ENCODE measurements at regions not wholly inside any gene's neighbourhood (a gene's known extent, or its start where the extent isn't known, plus 50 kb on each side); places are given as distances from the start of the nearest gene placed in this dataset.

DNA sequence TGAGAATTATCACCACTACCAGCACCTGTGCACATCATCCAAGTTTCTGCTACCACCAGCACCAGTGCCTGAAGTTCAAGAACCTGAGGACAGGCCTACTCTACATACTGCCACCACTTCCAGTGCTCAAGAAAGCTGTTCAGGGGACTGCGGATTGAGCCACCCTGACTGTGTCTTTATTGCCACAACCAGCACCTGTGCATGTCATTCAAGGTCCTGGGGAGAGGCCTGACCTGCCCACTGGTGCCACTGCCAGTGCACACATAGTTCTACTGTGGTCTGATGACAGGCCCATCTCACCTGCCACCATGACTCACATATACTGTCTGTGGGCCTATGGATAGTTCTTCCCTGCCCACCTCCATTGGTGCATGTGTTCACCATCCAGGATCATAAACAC, 559.4 kb downstream of the COL12A1 start:
- no peak for DNase-seq (ENCODE audit: extremely low read depth in 1 of 4, low spot score in 3 of 4)
- in situ Hi-C loops (cut with MboI), result no loop called here
- H3K9ac ChIP-seq (ENCODE audit: insufficient read depth in 1 of 2, low read depth in 2 of 2, low read length in 2 of 2), result no peak overlapping the region
- ATAC-seq, result no peak
- H3K27me3 ChIP-seq (ENCODE audit: control insufficient read depth in 2 of 2, insufficient read depth in 2 of 2, low read length in 2 of 2), result no peaks in the 10 kb centered on the region
- ChIA-PET POLR2A (no interaction called here), CTCF (ENCODE audit: low intra/inter-chr PET ratio) (no interaction called here)
- H2AFZ ChIP-seq (ENCODE audit: low read depth, low read length), result no peak overlapping the region
- no TSS peak for BruUV-seq (replicated peaks)
- H3K36me3 ChIP-seq (ENCODE audit: control insufficient read depth, insufficient read depth, low read length), result no peaks in the 10 kb centered on the region
- no peaks in the 10 kb centered on the region for H3K9me1 ChIP-seq (ENCODE audit: control insufficient read depth, insufficient read depth, low read length)
- H3K9me3 ChIP-seq (replicated peaks; ENCODE audit: control insufficient read depth, insufficient read depth, low read depth, low read length), result no peaks in the 10 kb centered on the region
- no peak overlapping the region for H3K4me3 ChIP-seq
- no peaks in the 10 kb centered on the region for H3K79me2 ChIP-seq (ENCODE audit: control insufficient read depth, insufficient read depth, low read length)
- H4K20me1 ChIP-seq (replicated peaks; ENCODE audit: control insufficient read depth, insufficient read depth, low read length), result no peaks in the 10 kb centered on the region
- no peak overlapping the region for H3K4me2 ChIP-seq (ENCODE audit: insufficient read depth, low read length)
- WGBS (ENCODE audit: insufficient coverage, low coverage, missing lambda C conversion rate), result 0% methylated on average over 1 of the region's 1 CpG
- intact Hi-C loops (cut with micrococcal nuclease), result no loop called here
- no peaks in the 10 kb centered on the region for H3K4me1 ChIP-seq (replicated peaks in 1 of 2; ENCODE audit: control insufficient read depth in 2 of 2, insufficient read depth in 2 of 2, low read length in 2 of 2)
- no peak overlapping the region for H3K27ac ChIP-seq (ENCODE audit: extremely low read depth, low read depth, low read length)
- no peak for FAIRE-seq
- TF ChIP-seq SIN3B (IDR thresholded peaks at IDR 0.05; ENCODE audit: low read depth) (no peak), CCAR2 (IDR thresholded peaks at IDR 0.05; ENCODE audit: low read depth, low read length) (no peak), ZBTB17 (CRISPR knock-in tag; IDR thresholded peaks at IDR 0.05) (no peak), SMARCA4 (IDR thresholded peaks at IDR 0.05) (no peak), MAZ (CRISPR knock-in tag; conservative IDR thresholded peaks at IDR 0.05 in 1 of 2, IDR thresholded peaks at IDR 0.05 in 1 of 2) (no peak), CBX5 (IDR thresholded peaks at IDR 0.05; ENCODE audit: borderline replicate concordance, low read depth) (no peak), ZBTB8A (IDR thresholded peaks at IDR 0.05; ENCODE audit: partially characterized antibody) (no peak), BACH1 (tag; IDR thresholded peaks at IDR 0.05) (no peak), TEAD1 (CRISPR knock-in tag; IDR thresholded peaks at IDR 0.05) (no peak), BMI1 (IDR thresholded peaks at IDR 0.05; ENCODE audit: low read length) (no peak), ZNF263 (CRISPR knock-in tag; IDR thresholded peaks at IDR 0.05; ENCODE audit: borderline replicate concordance) (no peak), ZMIZ1 (IDR thresholded peaks at IDR 0.05; ENCODE audit: low read depth in 2 of 2, low read length in 2 of 2) (no peak), ATF1 (CRISPR knock-in tag; IDR thresholded peaks at IDR 0.05) (no peak), ATF1 (tag; IDR thresholded peaks at IDR 0.05) (no peak), RBM17 (IDR thresholded peaks at IDR 0.05; ENCODE audit: borderline replicate concordance, low read depth, low read length) (no peak), RFX7 (CRISPR knock-in tag; IDR thresholded peaks at IDR 0.05) (no peak), NR2C2 (CRISPR knock-in tag; IDR thresholded peaks at IDR 0.05) (no peak), NR2C2 (tag; IDR thresholded peaks at IDR 0.05) (no peak)

Measured in K562 (cell line).